ENCODE measurements at regions not wholly inside any gene's neighbourhood (a gene's known extent, or its start where the extent isn't known, plus 50 kb on each side); places are given as distances from the start of the nearest gene placed in this dataset.

GRCh38 chr1:228974273-228974672, 239.0 kb downstream of the RHOU start:
- no peak for TF ChIP-seq YY1 (IDR thresholded peaks at IDR 0.05; ENCODE audit: insufficient read depth, insufficient read length)
- no peak for TF ChIP-seq ZNF274 (IDR thresholded peaks at IDR 0.05; ENCODE audit: low read depth, low read length)
- no peak for TF ChIP-seq SUZ12 (IDR thresholded peaks at IDR 0.05; ENCODE audit: extremely low read depth, insufficient read depth, insufficient read length)

Measured in NT2/D1 (cell line).